GM23338 (cell line): ENCODE measurements at regions not wholly inside any gene's neighbourhood (a gene's known extent, or its start where the extent isn't known, plus 50 kb on each side); places are given as distances from the start of the nearest gene placed in this dataset.

Experiments used
- EZH2 ChIP-seq: fragments of 200-600 bp; sonication (generic); IDR thresholded peaks from one replicate; pipeline ENCODE4 v1.8.0; 2017; ENCODE audit warnings: antibody characterized with exemption, mild to moderate bottlenecking, low read depth; ENCODE audit not compliant: unreplicated experiment
- EZH2phosphoT487 ChIP-seq: fragments of 200-600 bp; sonication (generic); IDR thresholded peaks from one replicate; pipeline ENCODE4 v1.8.1; 2018; ENCODE audit warnings: antibody characterized with exemption; ENCODE audit not compliant: unreplicated experiment
- TF ChIP-seq, protein P1 (sequence below), 2 experiments: fragments of 200-600 bp in 1 of 2; sonication (generic) in 1 of 2; conservative IDR thresholded peaks; 2 replicates each; pipeline versions ENCODE4 v1.5.1 to v1.6.1; 2016 to 2017; ENCODE audit warnings: antibody characterized with exemption in 2 of 2, low read depth in 2 of 2, mild to moderate bottlenecking in 2 of 2, moderate library complexity in 1 of 2
- TF ChIP-seq, protein P2 (sequence below): IDR thresholded peaks from one replicate; pipeline ENCODE4 v1.6.1; 2018; ENCODE audit warnings: antibody characterized with exemption; ENCODE audit not compliant: unreplicated experiment

DNA sequence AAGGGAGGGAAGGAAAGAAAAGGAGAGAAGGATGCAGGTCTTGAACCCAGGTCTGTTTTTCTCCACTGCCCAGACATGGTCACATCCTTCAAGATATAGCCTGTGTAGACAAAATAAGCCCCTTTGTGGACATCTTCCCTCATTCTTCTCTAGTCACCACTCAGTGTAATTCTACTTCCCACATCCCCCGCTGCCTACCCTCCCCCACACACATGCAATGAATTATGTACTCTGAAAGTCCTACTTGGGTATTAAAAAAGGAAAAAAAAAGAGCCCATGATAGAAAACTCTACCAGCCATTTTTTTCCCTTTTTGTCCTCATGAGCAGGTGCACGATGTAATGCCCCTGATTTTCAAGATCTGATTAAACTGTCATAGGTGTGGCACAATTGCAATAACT lies 346.0 kb downstream of the MN1 start:
- no peak for TF ChIP-seq EZH2
- TF ChIP-seq, protein P1, sequence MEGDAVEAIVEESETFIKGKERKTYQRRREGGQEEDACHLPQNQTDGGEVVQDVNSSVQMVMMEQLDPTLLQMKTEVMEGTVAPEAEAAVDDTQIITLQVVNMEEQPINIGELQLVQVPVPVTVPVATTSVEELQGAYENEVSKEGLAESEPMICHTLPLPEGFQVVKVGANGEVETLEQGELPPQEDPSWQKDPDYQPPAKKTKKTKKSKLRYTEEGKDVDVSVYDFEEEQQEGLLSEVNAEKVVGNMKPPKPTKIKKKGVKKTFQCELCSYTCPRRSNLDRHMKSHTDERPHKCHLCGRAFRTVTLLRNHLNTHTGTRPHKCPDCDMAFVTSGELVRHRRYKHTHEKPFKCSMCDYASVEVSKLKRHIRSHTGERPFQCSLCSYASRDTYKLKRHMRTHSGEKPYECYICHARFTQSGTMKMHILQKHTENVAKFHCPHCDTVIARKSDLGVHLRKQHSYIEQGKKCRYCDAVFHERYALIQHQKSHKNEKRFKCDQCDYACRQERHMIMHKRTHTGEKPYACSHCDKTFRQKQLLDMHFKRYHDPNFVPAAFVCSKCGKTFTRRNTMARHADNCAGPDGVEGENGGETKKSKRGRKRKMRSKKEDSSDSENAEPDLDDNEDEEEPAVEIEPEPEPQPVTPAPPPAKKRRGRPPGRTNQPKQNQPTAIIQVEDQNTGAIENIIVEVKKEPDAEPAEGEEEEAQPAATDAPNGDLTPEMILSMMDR (conservative IDR thresholded peaks at IDR 0.05; ENCODE audit: low read depth in 2 of 2) = no peak
- TF ChIP-seq, protein P2, sequence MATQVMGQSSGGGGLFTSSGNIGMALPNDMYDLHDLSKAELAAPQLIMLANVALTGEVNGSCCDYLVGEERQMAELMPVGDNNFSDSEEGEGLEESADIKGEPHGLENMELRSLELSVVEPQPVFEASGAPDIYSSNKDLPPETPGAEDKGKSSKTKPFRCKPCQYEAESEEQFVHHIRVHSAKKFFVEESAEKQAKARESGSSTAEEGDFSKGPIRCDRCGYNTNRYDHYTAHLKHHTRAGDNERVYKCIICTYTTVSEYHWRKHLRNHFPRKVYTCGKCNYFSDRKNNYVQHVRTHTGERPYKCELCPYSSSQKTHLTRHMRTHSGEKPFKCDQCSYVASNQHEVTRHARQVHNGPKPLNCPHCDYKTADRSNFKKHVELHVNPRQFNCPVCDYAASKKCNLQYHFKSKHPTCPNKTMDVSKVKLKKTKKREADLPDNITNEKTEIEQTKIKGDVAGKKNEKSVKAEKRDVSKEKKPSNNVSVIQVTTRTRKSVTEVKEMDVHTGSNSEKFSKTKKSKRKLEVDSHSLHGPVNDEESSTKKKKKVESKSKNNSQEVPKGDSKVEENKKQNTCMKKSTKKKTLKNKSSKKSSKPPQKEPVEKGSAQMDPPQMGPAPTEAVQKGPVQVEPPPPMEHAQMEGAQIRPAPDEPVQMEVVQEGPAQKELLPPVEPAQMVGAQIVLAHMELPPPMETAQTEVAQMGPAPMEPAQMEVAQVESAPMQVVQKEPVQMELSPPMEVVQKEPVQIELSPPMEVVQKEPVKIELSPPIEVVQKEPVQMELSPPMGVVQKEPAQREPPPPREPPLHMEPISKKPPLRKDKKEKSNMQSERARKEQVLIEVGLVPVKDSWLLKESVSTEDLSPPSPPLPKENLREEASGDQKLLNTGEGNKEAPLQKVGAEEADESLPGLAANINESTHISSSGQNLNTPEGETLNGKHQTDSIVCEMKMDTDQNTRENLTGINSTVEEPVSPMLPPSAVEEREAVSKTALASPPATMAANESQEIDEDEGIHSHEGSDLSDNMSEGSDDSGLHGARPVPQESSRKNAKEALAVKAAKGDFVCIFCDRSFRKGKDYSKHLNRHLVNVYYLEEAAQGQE = no peak
- TF ChIP-seq EZH2phosphoT487 = no peak
